OCI-LY1 (cell line): ENCODE measurements at regions not wholly inside any gene's neighbourhood (a gene's known extent, or its start where the extent isn't known, plus 50 kb on each side); places are given as distances from the start of the nearest gene placed in this dataset.

Experiments used
- H2AFZ ChIP-seq: fragments of 200-600 bp; sonication (generic), shearing (Covaris generic); 2 replicates; pipeline ENCODE4 v1.6.0; 2014; ENCODE audit warnings: antibody characterized with exemption, mild to moderate bottlenecking, low read length
- H3F3A ChIP-seq: fragments of 200-600 bp; sonication (generic), shearing (Covaris generic); 2 replicates; pipeline ENCODE4 v1.6.0; 2014; ENCODE audit warnings: mild to moderate bottlenecking, antibody characterized with exemption, low read length, moderate library complexity; ENCODE audit not compliant: insufficient read depth
- H3K27ac ChIP-seq: fragments of 200-600 bp; sonication (generic); 2 replicates; pipeline ENCODE4 v1.5.1; 2014; ENCODE audit warnings: low read length, mixed run types, mild to moderate bottlenecking, low read depth; ENCODE audit not compliant: poor library complexity, severe bottlenecking
- H3K27me3 ChIP-seq: fragments of 200-600 bp; sonication (generic); 2 replicates; pipeline ENCODE4 v1.6.0; 2014; ENCODE audit warnings: antibody characterized with exemption, mild to moderate bottlenecking, low read length, moderate library complexity; ENCODE audit not compliant: insufficient read depth
- H3K36me3 ChIP-seq: fragments of 200-600 bp; sonication (generic); 2 replicates; pipeline ENCODE4 v1.6.1; 2014; ENCODE audit warnings: mild to moderate bottlenecking, antibody characterized with exemption, low read length, moderate library complexity, mixed read lengths; ENCODE audit not compliant: insufficient read depth
- H3K4me1 ChIP-seq: fragments of 200-600 bp; sonication (generic); 2 replicates; pipeline ENCODE4 v1.5.1; 2014; ENCODE audit warnings: mild to moderate bottlenecking, low read length, moderate library complexity; ENCODE audit not compliant: insufficient read depth, severe bottlenecking
- H3K4me2 ChIP-seq: fragments of 200-600 bp; sonication (generic), shearing (Covaris generic); 2 replicates; pipeline ENCODE4 v1.6.1; 2014; ENCODE audit warnings: low read length
- H3K4me3 ChIP-seq: fragments of 200-600 bp; sonication (generic); 2 replicates; pipeline ENCODE4 v1.5.1; 2014; ENCODE audit warnings: low read length, low read depth, mild to moderate bottlenecking, mixed read lengths; ENCODE audit not compliant: poor library complexity, severe bottlenecking
- H3K79me2 ChIP-seq: fragments of 200-600 bp; shearing (Covaris generic); 2 replicates; pipeline ENCODE4 v1.6.1; 2016; ENCODE audit warnings: mixed run types, low read length, mixed read lengths; ENCODE audit not compliant: insufficient read depth
- H3K9ac ChIP-seq: fragments of 200-600 bp; sonication (generic), shearing (Covaris generic); 2 replicates; pipeline ENCODE4 v1.6.1; 2014; ENCODE audit warnings: mild to moderate bottlenecking, low read length, mixed read lengths
- H3K9me2 ChIP-seq: fragments of 200-600 bp; sonication (generic), shearing (Covaris generic); 2 replicates; pipeline ENCODE4 v1.6.1; 2014; ENCODE audit warnings: low read depth, mild to moderate bottlenecking, low read length, mixed read lengths
- H3K9me3 ChIP-seq: fragments of 200-600 bp; shearing (Covaris generic); 2 replicates; pipeline ENCODE4 v1.6.1; 2014; ENCODE audit warnings: low read length, mixed read lengths
- H4K20me1 ChIP-seq: fragments of 200-600 bp; sonication (generic), shearing (Covaris generic); 2 replicates; pipeline ENCODE4 v1.6.0; 2016; ENCODE audit warnings: mild to moderate bottlenecking, low read length; ENCODE audit not compliant: insufficient read depth
- EZH2 ChIP-seq: fragments of 200-600 bp; sonication (generic), shearing (Covaris generic); IDR thresholded peaks from 2 replicates; pipeline ENCODE4 v1.8.0; 2017; ENCODE audit warnings: borderline replicate concordance, mixed run types, mild to moderate bottlenecking, antibody characterized with exemption, low read length, moderate library complexity, mixed read lengths
- TF ChIP-seq, protein P1 (sequence below): fragments of 200-600 bp; sonication (generic), shearing (Covaris generic); IDR thresholded peaks from 2 replicates; pipeline ENCODE4 v1.5.1; 2017; ENCODE audit warnings: mild to moderate bottlenecking, antibody characterized with exemption, low read length, moderate library complexity, mixed read lengths

DNA sequence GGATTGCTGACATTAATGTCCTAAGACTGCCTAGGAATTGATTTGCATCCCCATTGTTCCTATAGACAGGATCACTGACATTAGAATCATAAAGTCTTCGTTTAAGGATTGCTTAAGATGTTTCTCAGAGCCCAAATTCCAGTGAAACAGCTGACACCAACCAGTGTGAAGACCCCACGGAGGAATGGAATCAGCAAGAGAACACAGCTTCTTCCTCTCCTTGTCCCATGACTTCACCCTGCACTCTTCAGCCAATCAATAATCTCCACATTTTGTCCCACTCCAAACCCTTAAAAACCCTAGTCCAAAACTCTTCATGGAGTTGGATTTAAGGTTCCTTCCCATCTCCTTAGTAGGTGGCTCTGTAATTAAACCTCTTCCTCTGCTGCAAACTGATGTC, 157.0 kb upstream of the NDUFV2 start:
- peaks cover 41% of the 10 kb centered on the region for H3K4me1 ChIP-seq
- H3K27me3 ChIP-seq = no peaks in the 10 kb centered on the region
- no peak overlapping the region for H3K4me2 ChIP-seq
- H3K27ac ChIP-seq = no peak overlapping the region
- no peaks in the 10 kb centered on the region for H4K20me1 ChIP-seq
- no peaks in the 10 kb centered on the region for H3K36me3 ChIP-seq
- peaks cover 10% of the 10 kb centered on the region; the same call in 1 of the 2 replicates for H3K9me3 ChIP-seq
- H3K4me3 ChIP-seq = no peak overlapping the region
- no peak overlapping the region for H2AFZ ChIP-seq
- H3K9ac ChIP-seq = no peak overlapping the region
- H3K9me2 ChIP-seq = no peaks in the 10 kb centered on the region
- no peaks in the 10 kb centered on the region for H3F3A ChIP-seq
- no peaks in the 10 kb centered on the region for H3K79me2 ChIP-seq
- TF ChIP-seq, protein P1, sequence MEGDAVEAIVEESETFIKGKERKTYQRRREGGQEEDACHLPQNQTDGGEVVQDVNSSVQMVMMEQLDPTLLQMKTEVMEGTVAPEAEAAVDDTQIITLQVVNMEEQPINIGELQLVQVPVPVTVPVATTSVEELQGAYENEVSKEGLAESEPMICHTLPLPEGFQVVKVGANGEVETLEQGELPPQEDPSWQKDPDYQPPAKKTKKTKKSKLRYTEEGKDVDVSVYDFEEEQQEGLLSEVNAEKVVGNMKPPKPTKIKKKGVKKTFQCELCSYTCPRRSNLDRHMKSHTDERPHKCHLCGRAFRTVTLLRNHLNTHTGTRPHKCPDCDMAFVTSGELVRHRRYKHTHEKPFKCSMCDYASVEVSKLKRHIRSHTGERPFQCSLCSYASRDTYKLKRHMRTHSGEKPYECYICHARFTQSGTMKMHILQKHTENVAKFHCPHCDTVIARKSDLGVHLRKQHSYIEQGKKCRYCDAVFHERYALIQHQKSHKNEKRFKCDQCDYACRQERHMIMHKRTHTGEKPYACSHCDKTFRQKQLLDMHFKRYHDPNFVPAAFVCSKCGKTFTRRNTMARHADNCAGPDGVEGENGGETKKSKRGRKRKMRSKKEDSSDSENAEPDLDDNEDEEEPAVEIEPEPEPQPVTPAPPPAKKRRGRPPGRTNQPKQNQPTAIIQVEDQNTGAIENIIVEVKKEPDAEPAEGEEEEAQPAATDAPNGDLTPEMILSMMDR = no peak
- TF ChIP-seq EZH2 = no peak

DNA sequence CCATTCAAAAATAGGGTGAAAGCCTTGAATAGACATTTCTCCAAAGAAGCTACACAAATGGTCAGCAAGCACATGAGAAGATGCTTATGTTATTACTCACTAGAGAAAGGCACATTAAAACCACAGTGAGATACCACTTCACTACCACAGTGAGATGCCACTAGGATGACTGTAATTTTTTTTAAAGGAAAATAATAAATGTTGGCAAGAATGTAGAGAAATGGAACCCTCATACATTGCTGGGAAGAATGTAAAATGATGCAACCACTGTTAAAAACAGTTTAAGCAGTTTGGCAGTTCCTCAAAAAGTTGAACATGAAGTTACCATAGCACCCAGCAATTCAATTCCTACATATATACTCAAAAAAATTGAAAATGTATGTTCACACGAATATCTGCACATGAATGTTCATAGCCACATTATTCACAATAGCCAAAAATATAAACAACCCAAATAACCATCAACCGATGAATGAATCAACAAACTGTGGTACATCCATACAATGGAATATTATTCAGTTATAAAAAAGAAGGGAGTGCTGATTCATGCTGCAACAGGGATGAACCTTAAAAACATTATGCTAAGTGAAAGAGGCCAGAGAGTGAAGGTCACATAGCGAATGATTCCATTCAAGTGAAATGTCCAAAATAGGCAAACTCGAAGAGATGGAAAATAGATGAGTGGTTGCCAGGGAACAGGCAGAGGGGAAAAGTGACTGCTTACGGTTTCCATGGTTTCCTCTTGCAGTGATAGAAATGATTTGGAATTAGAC, 156.2 kb upstream of the NDUFV2 start:
- H3K4me1 ChIP-seq = peaks cover 45% of the 10 kb centered on the region
- H3K9ac ChIP-seq = no peak overlapping the region
- H3K27ac ChIP-seq = no peak overlapping the region
- peaks cover 10% of the 10 kb centered on the region; the same call in 1 of the 2 replicates for H3K9me3 ChIP-seq
- H2AFZ ChIP-seq = no peak overlapping the region
- no peaks in the 10 kb centered on the region for H3F3A ChIP-seq
- no peaks in the 10 kb centered on the region for H3K36me3 ChIP-seq
- H3K79me2 ChIP-seq = no peaks in the 10 kb centered on the region
- H3K27me3 ChIP-seq = no peaks in the 10 kb centered on the region
- no peak overlapping the region for H3K4me3 ChIP-seq
- no peaks in the 10 kb centered on the region for H4K20me1 ChIP-seq
- no peak overlapping the region for H3K4me2 ChIP-seq
- TF ChIP-seq, protein P1 = no peak
- no peak for TF ChIP-seq EZH2
- H3K9me2 ChIP-seq = no peaks in the 10 kb centered on the region

DNA sequence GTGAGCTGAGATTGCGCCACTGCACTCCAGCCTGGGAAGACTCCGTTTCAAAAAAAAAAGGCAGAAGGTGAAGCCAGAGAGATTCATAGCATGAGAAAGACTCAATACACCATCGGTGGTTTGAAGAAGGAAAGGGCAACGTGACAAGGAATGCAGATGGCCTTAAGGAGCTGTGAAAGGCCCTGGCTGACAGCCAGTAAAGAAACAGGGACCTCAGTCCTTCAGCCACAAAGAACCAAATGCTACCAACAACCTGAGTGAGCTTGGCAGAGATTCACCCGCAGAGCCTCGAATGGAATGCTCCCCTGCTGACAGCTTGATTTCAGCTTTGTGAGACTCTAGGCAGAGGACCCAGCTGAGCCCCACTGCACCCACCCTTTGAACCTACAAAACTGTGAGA, 154.9 kb upstream of the NDUFV2 start:
- H3K9me3 ChIP-seq = peaks cover 10% of the 10 kb centered on the region; the same call in 1 of the 2 replicates
- H3K9ac ChIP-seq = no peak overlapping the region
- H3K79me2 ChIP-seq = no peaks in the 10 kb centered on the region
- no peaks in the 10 kb centered on the region for H3K9me2 ChIP-seq
- no peaks in the 10 kb centered on the region for H3F3A ChIP-seq
- no peak overlapping the region for H3K27ac ChIP-seq
- no peak overlapping the region for H3K4me2 ChIP-seq
- H3K4me3 ChIP-seq = no peak overlapping the region
- H3K4me1 ChIP-seq = peaks cover 48% of the 10 kb centered on the region
- no peak overlapping the region for H2AFZ ChIP-seq
- no peak for TF ChIP-seq EZH2
- TF ChIP-seq, protein P1 = no peak
- H4K20me1 ChIP-seq = no peaks in the 10 kb centered on the region
- H3K36me3 ChIP-seq = no peaks in the 10 kb centered on the region
- no peaks in the 10 kb centered on the region for H3K27me3 ChIP-seq
